HUES48 (cell line): ENCODE measurements at regions not wholly inside any gene's neighbourhood (a gene's known extent, or its start where the extent isn't known, plus 50 kb on each side); places are given as distances from the start of the nearest gene placed in this dataset.
"Not testable (repeated sequence)": the region's sequence is repeated elsewhere in the genome, so short reads cannot be mapped to it uniquely, and the experiment has no call there.

Experiments
- H3K27ac ChIP-seq: one replicate; pipeline ENCODE4 v1.7.0; 2013; ENCODE audit warnings: low read depth, low read length, inconsistent platforms
- H3K27me3 ChIP-seq: 2 replicates; pipeline ENCODE4 v1.6.1; 2013; ENCODE audit warnings: mild to moderate bottlenecking, low read length; ENCODE audit not compliant: control insufficient read depth, insufficient read depth
- H3K36me3 ChIP-seq: 2 replicates; pipeline ENCODE4 v1.6.1; 2013; ENCODE audit warnings: low read length; ENCODE audit not compliant: control insufficient read depth, insufficient read depth
- H3K4me1 ChIP-seq: 2 replicates; pipeline ENCODE4 v1.6.1; 2013; ENCODE audit warnings: mild to moderate bottlenecking, low read length; ENCODE audit not compliant: control insufficient read depth, insufficient read depth
- H3K4me3 ChIP-seq: 2 replicates; pipeline ENCODE4 v1.5.1; 2013; ENCODE audit warnings: mild to moderate bottlenecking, low read depth, low read length
- H3K9ac ChIP-seq: 2 replicates; pipeline ENCODE4 v1.6.1; 2013; ENCODE audit warnings: mild to moderate bottlenecking, low read depth, low read length, moderate library complexity
- H3K9me3 ChIP-seq: 2 replicates; pipeline ENCODE4 v1.6.1; 2013; ENCODE audit warnings: low read length; ENCODE audit not compliant: control insufficient read depth, insufficient read depth

DNA sequence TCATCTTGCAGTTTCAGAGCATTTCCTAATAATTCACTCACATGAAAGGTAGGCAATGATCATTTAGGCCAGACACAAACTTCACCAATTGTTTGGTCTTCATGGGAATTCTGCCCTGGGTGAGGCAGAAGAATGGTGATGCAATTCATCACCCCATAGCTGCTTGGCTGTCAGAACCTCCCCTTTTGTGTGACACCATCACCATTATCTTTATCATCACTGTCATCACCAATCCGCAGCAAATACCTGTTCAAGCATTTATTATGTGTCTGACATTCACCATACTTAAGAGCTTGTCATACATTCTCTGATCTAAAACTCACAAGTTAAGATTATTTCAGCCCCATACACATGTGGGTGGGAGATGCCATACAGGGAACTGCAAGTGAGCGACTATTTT lies 799.5 kb upstream of the LRRN3 start:
- H3K9ac ChIP-seq, result no peak overlapping the region
- H3K4me3 ChIP-seq, result no peak overlapping the region
- no peak overlapping the region for H3K27ac ChIP-seq
- no peaks in the 10 kb centered on the region; the same call in 1 of the 2 replicates for H3K4me1 ChIP-seq
- H3K36me3 ChIP-seq, result no peaks in the 10 kb centered on the region
- no peaks in the 10 kb centered on the region for H3K9me3 ChIP-seq
- no peaks in the 10 kb centered on the region for H3K27me3 ChIP-seq

DNA sequence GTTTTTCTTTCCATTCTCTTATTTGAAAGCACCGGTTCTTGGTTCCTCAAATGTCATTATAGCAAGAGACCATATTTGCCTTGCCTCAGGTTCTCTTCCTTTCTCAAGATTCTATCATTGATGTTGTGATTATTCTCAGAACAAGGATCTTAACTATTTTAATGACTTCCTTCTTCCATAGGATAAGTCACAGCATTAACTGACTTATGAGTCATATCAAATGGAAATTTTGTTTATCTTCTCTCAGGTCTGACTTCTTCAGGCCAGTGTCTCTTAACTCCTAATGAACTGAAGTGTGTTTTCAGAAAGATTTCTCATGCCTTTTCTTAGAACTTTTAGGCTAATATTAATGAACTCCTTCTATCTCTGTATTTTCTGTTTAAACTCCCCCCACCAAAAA lies 794.6 kb upstream of the LRRN3 start:
- Histone ChIP-seq H3K4me3 (no peak overlapping the region), H3K9ac (no peak overlapping the region), H3K27me3 (no peaks in the 10 kb centered on the region), H3K36me3 (no peaks in the 10 kb centered on the region), H3K4me1 (no peaks in the 10 kb centered on the region; the same call in 1 of the 2 replicates), H3K27ac (no peak overlapping the region), H3K9me3 (no peaks in the 10 kb centered on the region)

DNA sequence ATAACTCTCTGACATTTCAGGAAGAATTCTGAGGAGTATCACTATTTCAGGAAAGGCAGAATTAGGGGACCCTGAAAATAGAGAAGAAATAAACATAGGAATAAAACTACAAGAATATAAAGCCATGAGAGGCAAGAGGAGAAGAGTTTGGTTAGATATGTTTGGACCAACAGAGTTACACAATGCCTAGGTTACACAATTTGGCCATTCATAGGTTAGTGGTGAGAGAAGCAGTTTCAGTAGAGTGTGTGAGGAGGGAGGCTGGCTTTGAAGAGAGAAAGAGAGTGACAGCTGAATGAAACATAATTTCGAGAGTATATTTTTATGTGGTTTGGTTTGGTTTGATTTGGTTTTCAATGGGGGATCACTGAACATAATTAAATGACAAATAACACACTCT lies 783.2 kb upstream of the LRRN3 start:
- no peak overlapping the region for H3K9ac ChIP-seq
- no peak overlapping the region for H3K27ac ChIP-seq
- H3K9me3 ChIP-seq, result peaks cover 13% of the 10 kb centered on the region; the same call in 1 of the 2 replicates
- no peaks in the 10 kb centered on the region for H3K36me3 ChIP-seq
- H3K4me3 ChIP-seq, result no peak overlapping the region
- H3K4me1 ChIP-seq, result peaks cover 11% of the 10 kb centered on the region; the same call in 1 of the 2 replicates
- H3K27me3 ChIP-seq, result no peaks in the 10 kb centered on the region

DNA sequence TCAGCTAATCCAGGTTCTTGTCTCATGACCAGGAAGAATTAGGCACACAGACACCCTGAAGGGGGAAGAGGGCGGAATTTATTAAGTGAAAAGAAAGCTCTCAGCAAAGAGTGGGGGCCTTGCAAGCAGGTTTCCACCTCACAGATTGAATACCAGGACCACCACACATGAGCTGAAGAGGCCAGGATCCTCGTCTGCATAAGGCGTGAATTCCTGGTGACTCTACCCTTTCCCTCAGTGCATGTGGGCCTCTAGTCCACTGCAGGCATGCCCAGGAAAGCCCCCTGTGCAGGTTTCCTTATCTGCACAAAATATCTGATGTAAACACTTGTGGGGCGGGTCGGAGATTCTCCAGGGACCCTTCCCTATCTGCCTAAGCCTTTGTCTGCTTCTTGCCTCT lies 782.1 kb upstream of the LRRN3 start:
- Histone ChIP-seq H3K27me3 (no peaks in the 10 kb centered on the region), H3K36me3 (no peaks in the 10 kb centered on the region), H3K9me3 (peaks cover 13% of the 10 kb centered on the region; the same call in 1 of the 2 replicates), H3K4me3 (no peak overlapping the region), H3K9ac (no peak overlapping the region), H3K4me1 (0 out of 2 replicates have a peak, but pooled peaks cover 2% of the 10 kb centered on the region), H3K27ac (no peak overlapping the region)

DNA sequence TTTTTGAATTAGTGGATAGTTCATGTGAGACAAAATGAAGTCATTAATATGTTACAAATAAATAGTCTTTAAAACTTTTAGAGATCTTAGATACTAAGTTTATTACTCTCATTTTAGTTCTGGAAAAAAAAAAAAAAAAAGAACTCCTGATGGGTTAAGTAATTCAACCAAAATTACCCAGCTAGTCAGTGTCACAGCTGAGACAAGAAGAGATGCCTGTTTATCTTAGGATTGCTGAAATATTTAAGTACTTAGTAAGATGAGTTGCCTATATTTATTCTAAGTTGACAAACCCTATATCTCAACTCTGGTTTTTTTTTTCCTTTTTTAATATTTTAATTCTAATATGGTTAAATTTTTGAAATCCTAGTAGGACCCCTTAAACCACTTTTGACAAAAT lies 781.0 kb upstream of the LRRN3 start:
- H3K4me3 ChIP-seq, result no peak overlapping the region
- no peak overlapping the region for H3K9ac ChIP-seq
- H3K4me1 ChIP-seq, result no peaks in the 10 kb centered on the region
- no peaks in the 10 kb centered on the region for H3K36me3 ChIP-seq
- no peaks in the 10 kb centered on the region for H3K27me3 ChIP-seq
- peaks cover 13% of the 10 kb centered on the region; the same call in 1 of the 2 replicates for H3K9me3 ChIP-seq
- no peak overlapping the region for H3K27ac ChIP-seq

DNA sequence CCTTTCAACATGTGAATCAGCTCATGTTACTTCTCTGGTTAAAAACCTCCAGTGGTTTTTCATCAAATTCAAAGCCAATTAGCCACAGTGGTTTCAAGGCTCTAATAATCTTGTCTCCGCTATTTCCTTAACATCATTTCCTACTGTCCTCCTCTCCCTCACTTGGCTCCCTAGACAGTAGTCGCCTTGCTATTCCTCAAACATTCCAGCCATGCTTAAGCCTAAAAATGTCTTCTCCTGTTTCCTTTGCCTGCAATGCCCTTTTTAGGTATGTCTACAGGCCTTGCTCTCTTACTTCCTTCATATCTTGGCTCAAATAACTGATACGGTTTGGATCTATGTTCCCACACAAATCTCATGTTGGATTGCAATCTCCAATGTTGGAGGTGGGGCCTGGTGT lies 779.4 kb upstream of the LRRN3 start:
- Histone ChIP-seq H3K9me3 (peaks cover 13% of the 10 kb centered on the region; the same call in 1 of the 2 replicates), H3K27me3 (no peaks in the 10 kb centered on the region), H3K9ac (no peak overlapping the region), H3K4me3 (no peak overlapping the region), H3K27ac (no peak overlapping the region), H3K36me3 (no peaks in the 10 kb centered on the region), H3K4me1 (no peaks in the 10 kb centered on the region)

DNA sequence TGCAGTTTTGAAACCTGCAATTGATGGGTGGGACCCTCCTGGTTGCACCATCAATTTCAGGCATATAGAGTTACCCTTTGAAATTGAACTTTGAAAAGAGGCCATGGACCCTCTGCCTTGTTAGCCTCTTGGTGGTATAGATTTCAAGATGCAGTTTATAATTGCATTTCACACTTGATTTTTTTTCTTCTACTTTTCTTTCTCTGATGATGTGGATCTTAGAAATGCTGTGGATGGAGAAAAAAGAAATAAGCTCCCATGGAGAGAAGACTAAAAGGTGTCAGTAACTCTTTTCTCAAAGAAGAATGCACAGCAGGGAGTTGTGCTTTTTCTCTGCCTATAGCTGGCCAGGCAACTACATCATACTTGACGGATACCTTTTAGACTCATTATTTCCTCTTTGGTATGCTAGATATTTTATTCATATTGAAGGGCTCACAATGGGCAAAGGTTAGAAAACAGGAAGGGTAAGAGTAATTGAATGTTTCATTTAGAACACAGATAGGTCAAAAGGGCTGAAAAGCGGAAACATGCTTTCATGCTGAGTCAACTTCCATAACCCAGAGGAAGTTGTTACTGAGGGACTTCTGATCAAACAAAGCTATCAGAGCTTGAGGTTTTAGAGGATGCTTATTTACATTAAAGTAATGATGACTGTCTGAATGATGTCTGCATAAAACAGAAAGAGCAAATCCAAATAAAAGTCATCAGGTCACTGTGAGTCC lies 773.2 kb upstream of the LRRN3 start:
- H3K9me3 ChIP-seq, result peaks cover 11% of the 10 kb centered on the region
- no peaks in the 10 kb centered on the region for H3K27me3 ChIP-seq
- H3K4me1 ChIP-seq, result peaks cover 6% of the 10 kb centered on the region; the same call in 1 of the 2 replicates
- H3K36me3 ChIP-seq, result no peaks in the 10 kb centered on the region
- H3K4me3 ChIP-seq, result no peak overlapping the region
- peak overlapping the region; percentile 64 for H3K27ac ChIP-seq
- no peak overlapping the region for H3K9ac ChIP-seq

DNA sequence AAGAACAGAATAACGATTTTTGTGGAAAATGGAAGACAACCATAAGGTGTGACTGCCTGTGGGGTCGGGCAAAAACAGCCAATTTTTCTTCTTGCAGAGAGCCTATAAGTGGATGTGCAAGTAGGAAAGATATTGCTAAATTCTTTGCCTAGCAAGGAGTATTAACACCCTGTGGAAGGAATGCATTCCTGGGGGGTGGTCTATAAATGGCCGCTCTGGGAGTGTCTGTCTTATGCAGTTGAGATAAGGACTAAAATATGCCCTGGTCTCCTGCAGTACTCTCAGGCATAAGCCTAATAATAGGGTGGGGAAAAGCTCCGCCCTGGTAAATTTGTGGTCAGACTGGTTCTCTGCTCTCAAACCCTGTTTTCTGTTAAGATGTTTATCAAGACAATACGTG lies 770.6 kb upstream of the LRRN3 start:
- not testable (repeated sequence) for H3K4me1 ChIP-seq, H3K4me3 ChIP-seq, H3K36me3 ChIP-seq, H3K27me3 ChIP-seq, H3K27ac ChIP-seq, H3K9ac ChIP-seq
- H3K9me3 ChIP-seq, result peaks cover 11% of the 10 kb centered on the region

DNA sequence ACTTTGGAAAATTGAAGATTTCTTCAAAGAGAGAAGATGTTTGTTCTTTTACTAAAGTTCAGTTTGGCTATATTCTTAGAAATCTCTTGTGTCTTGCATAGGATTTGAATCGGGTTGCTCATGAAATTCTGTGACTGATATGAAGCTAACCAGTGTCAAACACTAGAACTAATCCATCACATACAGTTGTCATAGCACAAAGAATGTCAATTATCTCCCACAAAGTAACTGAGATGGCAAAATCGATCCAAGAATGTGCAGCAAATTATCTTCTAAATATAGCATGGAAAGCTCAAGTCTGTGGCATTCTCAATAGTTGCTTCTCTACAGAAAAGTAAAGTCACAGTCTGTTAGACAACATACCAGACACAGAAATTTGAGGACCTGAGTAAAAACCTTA lies 768.1 kb upstream of the LRRN3 start:
- no peak overlapping the region for H3K4me3 ChIP-seq
- H3K36me3 ChIP-seq, result no peaks in the 10 kb centered on the region
- no peak overlapping the region for H3K27ac ChIP-seq
- H3K4me1 ChIP-seq, result peaks cover 2% of the 10 kb centered on the region; the same call in 1 of the 2 replicates
- peaks cover 11% of the 10 kb centered on the region for H3K9me3 ChIP-seq
- no peak overlapping the region for H3K9ac ChIP-seq
- H3K27me3 ChIP-seq, result no peaks in the 10 kb centered on the region

DNA sequence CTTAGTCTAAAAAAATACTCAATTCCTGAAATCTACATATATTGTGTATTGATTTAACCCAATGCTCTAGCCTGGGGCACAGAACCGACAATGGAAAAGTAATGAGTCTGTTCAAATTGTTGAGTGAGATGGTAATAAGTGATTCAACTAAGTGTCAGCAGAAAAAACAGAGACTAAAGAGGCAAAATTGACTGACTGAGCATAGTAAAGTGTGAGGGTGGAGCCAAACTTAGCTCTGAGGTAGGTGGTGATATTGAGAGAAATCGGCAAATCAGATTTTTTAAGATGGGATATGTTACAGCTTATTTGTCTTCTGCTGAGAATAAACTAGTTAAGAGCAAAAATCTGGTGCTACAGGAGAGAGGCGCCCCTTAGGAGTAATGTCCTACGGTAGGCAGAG lies 764.0 kb upstream of the LRRN3 start:
- Histone ChIP-seq H3K36me3 (no peaks in the 10 kb centered on the region), H3K4me3 (no peak overlapping the region), H3K9me3 (no peaks in the 10 kb centered on the region), H3K4me1 (no peaks in the 10 kb centered on the region), H3K27me3 (no peaks in the 10 kb centered on the region), H3K27ac (no peak overlapping the region), H3K9ac (no peak overlapping the region)

DNA sequence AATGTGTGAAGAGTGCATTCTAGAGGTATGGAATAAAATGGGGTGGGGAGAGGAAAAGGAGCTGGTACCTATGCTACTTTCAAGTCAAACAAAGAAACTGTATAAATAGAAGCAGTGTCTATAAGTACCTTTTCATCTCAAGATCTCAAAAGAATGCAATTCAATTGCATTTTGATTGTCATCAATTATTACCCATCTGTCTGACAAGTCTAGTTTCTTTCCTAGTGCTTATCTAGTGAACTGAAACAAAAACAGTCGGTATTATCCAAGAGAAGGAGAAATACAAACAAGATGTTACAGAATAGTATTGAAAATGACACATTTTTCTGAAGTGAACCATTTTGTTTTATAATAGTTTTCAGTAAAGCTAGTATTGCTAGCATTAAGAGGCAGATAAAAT lies 754.5 kb upstream of the LRRN3 start:
- H3K27me3 ChIP-seq, result no peaks in the 10 kb centered on the region
- H3K27ac ChIP-seq, result no peak overlapping the region
- no peaks in the 10 kb centered on the region for H3K9me3 ChIP-seq
- no peak overlapping the region for H3K4me3 ChIP-seq
- no peaks in the 10 kb centered on the region for H3K36me3 ChIP-seq
- H3K9ac ChIP-seq, result no peak overlapping the region
- no peaks in the 10 kb centered on the region for H3K4me1 ChIP-seq
